HG03025 (cell line): ENCODE measurements at regions not wholly inside any gene's neighbourhood (a gene's known extent, or its start where the extent isn't known, plus 50 kb on each side); places are given as distances from the start of the nearest gene placed in this dataset.

ENCODE experiments used
- ATAC-seq: cut with Tn5 transposase; IDR thresholded peaks from one replicate; pipeline ENCODE4 v1.9.1; 2021; ENCODE audit warnings: mild to moderate bottlenecking, moderate library complexity; ENCODE audit not compliant: unreplicated experiment, low FRiP score

DNA sequence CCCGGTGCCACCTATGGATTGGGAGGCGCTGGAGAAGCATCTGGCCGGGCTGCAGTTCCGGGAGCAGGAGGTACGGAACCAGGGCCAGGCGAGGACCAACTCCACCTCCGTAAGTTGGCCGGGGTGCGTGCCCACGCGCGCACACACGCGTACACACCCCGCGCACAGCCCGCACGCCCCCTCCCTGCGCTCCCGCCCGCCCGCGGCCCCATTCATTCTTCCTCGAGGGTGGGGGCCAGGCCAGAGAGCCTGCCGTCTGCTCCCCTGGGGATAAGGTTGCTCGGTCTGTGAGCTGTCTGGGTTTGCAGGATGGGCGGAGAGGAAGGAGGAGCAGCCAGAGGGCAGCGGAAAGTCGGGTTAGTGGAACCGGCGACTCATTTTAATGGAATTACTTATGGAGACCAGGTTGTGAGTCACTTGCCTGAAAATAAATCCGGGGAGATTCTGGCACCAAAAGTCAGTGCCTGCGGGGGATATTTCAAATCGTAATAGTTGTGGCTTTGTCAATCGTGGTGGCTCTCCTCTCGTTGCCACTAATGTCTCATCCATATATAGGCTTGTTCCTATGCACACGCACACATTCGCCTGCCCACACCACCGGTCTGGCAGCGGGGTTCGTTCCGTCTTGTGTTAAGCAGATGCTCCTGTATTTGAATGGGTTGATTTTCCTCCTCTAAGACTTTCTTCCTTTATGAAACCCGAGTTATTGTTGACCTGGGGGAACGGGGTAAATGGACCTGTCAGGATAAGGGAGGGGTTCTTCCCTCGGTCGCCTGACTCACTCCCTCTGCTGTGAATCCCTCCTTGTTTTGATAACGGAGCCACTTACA, 223.4 kb upstream of the IL12A start:
- ATAC-seq: no peak

DNA sequence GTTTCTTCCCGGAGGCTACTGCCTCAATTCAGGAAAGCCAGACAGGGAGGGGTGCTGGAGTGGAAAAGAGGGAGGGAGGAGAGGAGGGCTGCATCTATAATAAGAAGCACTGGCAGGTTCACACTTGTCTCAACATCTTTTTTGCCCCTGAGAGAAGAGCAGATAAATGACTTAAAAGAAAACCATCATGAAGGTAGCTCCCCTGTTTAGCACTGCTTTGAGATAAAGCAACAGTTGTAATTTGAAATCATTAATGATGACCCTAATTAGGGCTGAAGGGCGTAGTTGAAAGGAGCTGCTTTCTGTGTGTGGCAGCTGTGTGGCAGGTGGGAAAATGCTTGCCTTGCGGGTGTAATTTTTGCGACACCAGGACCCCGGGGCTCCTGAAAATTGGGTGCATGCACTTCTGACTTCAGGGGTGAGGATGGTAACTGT, 222.8 kb upstream of the IL12A start:
- ATAC-seq: no peak

DNA sequence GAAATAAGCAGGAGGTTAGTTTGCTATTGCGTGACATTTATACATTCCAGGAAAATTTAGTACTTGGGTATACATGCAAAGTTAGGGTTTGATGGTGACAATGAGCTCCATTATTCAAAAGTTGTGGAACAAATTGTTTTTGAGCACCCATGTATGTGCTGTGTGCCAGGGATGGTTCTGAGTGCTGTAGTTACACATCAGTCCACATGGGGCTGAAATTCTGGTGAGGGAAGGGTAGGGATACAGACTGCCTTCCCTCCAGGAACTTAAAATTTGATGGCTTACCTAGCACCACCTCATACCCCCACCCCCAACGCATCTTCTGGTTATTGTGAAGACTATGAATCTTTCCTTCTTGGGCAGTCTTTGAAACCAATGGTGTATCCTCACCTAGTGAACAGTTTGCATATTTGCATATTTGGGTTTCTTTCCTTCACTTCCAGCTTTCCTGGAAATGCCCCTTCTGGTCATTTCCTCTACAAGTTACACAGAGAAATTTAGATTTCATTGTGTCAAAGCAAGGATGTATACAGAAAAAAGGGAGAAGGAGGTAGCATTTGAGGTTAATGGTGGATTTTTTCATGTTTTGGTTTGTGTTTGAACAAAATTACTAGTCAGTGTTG, 222.0 kb upstream of the IL12A start:
- no peak for ATAC-seq

DNA sequence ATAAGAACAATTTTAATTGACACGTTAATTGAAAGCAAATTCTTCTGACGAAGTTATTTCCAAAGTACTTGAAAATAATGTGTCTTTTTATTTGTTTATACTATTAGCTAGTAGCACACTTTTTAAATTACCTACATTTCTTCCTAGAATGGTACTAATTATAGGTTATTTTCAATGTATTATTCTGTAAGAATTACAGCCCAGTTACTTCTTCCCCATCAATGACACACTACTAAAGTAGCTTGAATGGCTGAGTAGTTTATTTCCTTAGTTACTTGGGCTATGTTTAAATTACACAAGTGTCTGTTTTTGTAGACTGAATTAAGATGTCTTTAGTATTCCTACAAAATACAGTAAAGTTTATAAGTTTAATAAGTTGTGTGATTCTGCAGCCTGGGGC, 217.6 kb upstream of the IL12A start:
- ATAC-seq: no peak

DNA sequence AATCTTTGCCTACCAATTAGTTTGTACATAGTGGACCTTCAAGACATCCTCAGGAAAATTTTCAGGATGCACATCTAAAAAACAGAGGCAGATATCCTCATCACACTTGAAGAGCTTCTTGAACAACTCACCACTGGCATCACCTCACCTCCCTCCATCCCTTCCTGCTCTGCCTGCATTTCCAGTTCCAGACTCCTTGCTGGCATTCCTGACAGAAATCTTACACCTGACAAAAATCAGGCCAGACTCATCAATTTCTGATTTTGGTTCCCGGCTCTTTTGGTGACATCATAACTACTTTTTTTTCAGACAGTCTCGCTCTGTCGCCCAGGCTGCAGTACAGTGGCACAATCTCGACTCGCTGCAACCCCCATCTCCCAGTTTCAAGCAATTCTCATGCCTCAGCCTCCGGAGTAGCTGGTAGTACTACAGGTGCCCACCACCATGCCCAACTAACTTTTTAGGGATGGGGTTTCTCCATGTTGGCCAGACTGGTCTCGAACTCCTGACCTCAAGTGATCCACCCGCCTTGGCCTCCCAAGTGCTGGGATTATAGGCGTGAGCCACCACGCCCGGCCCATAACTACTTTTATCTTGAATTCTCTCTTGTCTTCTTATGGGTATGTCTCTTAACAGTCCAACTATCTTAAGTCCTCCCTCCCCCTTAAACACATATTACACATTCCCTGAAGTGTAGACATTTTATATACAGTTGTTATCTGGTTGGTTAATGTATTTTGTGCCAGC, 216.6 kb upstream of the IL12A start:
- no peak for ATAC-seq

DNA sequence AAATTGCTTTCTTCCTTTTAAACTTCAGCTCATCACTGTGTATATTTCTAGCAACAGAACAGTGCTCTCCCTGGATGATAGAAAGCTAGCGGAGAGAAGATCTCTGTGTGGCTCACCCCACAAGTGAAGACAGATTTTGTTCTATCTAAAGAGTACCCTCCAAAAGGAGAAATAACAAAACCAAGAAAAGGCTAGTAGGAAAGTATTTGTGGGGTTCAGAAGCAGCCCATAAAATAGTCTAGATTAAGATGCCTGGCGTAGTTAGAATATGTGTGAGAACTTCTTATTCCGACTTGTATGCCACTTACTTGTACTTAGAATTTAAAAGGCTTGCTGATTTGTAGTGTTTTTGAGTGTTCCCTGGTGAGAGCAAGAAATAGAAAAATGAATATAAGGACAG, 214.9 kb upstream of the IL12A start:
- no peak for ATAC-seq

DNA sequence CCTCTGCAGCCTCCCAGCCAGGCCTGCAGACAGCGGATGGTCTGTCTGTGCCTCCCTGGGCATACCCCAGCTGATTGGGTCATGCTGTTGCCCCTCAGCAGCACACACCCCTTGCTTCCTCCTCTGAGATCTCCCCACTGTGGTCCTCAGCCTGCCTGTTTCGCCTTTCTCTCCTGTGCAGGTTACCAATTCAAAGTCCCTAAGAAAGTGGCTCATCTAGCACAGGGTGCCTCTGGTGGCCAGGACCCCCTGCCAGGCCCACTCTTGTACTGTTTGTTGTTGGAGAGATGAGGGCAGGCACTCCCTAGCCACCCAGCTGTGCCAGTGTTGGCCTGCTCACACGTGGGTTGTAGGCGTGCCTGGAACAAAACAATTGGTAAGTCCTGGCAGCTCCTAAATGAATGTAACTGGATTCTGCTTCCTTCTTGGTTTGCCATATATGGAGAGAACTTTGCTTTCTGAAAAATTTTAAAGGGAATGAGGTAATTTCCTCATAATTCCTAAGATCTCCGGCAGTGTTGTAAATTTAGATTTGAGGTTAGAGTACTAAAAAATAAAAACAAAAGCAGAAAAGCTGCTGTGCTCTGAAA, 213.2 kb upstream of the IL12A start:
- ATAC-seq: no peak

DNA sequence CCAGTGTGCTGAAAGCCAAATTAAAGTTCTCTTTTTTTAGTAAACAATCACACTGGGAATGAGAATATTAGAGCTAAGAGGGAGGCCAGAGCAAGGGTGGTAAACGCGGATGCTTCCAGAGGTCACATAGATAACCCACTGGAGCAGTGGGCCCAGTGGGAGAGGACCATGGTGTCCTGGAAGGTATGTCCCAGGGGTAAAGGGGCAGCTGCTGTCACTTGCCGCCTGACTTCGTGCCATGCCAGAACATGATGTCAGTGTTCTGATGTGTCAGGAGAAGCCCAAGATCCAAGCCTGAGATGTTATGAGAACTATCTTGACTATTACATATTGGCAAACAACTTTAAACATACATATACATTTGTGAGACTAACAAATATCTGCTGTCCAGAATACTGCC, 211.9 kb upstream of the IL12A start:
- no peak for ATAC-seq

DNA sequence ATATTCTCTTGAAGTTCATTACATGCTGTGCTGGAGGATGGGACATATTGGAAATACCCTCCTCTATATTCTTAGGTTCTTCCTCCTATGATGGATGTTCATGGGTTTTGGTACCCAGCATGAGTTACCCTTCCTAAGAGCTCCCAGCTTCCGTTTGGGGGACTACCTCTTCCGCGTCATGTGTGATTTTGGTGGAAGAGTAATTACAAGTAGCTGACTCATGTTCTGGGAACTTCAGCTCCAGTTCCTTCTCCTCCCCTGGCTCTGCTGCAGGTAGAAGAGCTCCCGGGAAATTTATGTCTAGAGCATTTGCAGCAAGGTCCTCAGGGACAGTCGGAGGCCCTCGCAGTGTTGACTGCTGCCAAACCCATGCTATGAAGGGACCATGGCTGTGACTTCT, 208.8 kb upstream of the IL12A start:
- ATAC-seq: no peak

DNA sequence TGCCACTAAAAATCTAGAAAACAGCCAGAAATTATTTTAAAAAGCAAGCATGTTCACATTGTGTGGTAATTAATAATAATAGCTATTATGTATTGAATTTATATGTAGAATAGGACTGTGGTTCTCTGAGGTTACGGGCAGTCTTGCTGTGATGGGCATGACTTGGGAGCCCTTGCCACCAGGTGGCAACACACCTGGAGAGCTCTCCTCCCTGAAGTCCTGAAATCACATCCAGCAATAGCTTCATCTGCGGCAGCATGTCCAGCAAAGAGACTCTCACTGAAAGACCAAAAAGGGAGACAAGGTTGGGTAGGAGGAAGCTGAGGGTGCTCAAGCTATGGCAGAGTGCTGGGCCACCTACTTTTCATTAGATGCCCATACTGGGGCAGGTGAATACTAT, 206.8 kb upstream of the IL12A start:
- no peak for ATAC-seq

DNA sequence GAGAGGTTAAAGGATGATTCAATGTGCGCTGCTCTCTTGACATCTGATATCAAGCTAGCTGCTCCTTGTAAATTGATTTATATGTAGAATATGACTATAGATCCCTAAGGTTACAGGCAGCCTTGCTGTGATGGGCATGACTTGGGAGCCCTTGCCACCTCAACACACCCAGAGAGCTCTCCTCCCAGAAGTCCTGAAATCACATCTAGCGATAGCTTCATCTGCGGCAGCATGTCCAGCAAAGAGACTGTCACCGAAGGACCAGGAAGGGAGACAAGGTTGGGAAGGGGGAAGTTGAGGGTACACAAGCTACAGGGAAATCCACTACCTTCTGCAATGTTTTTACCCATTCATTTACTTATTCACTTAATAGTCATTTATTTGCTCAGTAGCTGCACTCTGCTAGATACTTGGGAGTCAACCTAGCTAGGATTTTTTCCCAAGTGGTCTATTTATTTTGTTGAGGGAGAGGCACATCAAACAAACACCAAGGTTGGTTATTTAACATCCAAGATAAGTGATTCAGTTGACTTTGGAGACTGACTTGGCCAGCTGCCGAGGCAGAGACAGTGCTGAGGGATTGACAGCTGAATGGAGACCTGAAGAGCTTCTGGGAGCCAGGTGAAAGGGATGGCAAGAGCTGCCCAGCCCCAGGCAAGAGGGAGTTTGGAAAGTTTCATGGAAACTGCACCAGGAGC, 205.8 kb upstream of the IL12A start:
- no peak for ATAC-seq

DNA sequence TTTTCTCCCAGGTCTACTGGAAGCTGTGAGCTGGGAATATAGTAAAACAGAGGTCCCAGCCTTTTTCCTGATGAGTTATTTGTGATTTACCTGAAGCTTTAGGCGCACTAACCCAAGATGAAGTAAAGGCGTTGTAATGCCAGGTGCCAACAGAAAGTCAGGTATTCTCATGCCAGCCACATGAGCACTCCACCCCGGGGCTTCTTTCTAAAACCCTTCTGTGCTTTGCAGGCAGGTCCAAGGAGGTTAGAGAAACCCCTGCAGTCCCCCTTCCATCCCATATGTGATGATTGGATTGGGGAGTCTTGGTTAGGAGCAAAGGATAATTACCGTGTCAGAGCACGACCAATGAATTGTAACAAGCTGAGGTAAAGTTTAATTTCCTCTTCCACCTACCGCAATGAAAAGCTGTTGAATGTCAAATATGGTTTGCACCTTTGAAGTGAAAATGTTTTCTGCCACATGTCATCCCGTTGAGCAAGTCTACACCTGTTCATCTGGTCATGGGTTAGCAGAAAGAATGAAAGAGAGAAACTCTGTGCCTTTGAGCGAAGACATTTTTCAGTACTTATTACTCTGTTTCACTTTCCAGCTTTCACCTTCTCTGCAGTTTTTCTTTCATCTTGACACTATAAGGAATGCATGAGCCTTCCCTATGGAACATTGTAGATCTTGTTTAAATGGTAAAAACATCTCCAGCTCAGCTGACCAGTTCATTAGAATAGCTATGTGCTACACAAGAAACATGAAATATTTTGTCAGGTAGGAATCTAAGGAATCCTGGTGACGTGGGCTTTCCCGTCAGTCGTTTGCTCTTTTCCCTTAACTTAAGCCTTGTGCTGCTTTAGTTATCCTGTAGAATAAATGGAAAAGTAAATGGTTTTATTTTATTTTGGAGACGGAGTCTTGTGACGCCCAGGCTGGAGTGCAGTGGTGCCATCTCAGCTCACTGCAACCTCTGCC, 204.6 kb upstream of the IL12A start:
- no peak for ATAC-seq

DNA sequence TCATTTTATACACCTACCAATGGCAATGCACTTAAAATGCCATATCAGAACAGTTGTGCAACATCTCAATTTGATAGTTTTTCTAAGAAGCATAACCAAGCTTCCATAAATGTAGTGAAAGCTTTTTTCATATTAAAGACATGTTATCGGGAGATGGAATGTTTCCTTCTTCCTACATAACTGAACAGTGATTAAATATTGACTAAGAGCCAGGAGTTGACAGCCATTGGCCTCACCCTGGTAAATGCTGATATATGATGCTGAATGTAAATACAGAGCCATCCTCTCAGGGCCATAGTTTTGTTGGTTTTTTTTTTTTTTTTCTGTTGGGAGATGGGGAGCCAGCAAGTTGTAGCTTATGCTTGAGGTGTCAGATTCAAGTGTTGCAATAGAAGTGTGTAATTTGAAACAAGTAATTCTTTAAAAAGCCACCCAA, 203.3 kb upstream of the IL12A start:
- ATAC-seq: no peak

DNA sequence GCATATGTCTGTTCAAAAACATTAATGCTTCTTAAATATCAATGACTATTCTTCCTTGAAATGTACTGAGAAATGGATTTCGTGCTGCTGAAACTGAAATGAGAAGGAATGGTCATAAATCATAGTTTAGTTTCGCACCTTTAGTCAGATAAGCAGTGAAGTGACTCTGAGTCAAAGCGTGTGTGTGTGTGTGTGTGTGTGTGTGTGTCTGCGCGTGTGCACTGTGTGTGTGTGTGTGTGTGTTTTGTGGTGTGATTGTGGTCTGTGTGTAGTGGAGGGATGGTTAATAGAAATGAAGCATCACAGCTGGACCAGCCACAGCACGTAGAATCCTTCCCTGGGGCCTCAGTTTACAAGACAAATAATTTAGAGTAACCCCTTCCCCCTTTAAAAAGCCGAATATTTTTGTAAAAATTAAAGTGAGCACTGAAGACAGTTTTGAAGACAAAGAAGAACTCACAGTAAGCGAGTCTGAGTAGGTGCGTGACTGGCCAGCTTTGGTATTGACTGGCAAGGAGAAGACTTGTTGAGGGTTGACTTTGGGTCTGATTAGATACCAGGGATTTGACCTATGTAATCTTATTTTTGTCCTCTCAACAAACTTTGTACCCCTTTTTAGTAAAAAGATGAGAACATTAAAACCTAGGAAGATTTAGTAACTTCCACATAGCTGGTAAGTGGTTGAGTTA, 202.0 kb upstream of the IL12A start:
- ATAC-seq: no peak

DNA sequence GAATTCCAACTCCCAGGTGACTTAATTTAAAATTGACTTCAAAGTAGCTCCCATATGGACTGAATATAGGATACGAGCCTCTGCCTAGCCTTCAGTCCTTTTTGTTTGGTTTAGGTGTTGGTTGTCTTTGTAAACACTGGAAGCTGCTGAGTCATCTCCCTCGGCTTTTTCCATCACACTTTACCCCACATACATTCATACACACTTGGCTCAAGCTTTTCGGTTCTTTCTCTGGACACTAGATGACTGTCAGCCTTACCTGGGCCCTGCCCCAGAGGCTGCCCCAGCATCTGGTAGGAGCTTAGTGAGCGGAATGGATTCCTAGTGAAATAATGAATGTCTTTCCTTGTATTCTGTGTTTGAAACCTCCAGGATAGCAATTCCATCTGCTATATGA, 201.5 kb upstream of the IL12A start:
- no peak for ATAC-seq

DNA sequence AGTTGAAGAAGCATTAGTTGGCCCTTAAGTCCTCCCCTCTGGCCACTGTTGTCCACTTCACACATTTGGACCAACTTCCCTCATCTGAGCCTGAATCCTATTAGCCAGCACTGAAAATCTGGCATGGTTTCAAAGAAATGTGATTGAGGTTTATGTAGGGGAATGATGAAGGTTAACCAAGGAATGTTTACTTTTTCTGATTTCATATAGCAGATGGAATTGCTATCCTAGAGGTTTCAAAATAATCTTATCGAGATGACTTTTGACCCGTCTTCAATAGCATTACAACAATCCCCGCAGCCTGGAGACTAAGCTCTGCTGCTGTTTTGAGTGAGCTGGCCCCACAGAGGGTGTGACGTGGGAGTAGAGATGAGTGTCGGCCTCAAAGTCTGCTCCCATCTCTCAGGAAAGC, 200.8 kb upstream of the IL12A start:
- ATAC-seq: no peak

DNA sequence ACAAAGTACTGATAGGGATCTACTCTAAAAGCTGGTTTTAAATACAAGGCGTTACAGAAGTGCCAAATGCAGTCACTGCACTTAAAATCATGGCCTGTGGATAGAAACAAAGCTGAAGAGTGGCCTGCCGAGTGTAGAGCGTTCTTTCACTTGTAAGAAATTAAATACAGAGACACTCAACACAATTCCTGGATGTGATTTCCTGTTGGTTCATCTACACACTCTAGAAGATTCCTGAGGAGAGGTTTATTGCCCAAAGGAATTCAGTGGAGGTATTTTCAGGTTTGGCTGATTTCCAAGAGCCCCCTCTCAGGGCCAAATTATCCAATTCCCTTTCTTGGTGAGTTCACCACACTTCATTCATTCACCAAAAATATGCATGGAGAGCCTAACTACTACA, 200.3 kb upstream of the IL12A start:
- no peak for ATAC-seq

DNA sequence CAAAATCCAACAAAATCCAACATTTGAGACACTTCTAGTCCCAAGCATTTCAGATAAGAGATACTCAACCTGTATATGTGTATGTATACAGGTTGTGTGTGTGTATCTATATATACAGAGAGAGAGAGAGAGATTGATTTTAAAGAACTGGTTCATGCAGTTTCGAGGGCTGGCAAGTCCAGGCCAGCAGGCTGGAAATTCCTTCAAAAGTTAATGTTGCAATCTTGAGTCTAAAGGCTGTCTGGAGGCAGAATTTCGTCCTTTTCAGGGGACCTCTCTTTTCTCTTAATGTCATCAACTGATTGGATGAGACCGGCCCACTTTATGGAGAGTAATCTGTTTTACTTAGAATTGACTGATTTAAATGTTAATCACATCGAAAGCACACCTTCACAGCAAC, 199.6 kb upstream of the IL12A start:
- no peak for ATAC-seq
